ENCODE measurements at regions not wholly inside any gene's neighbourhood (a gene's known extent, or its start where the extent isn't known, plus 50 kb on each side); places are given as distances from the start of the nearest gene placed in this dataset.
"Not testable (repeated sequence)": the region's sequence is repeated elsewhere in the genome, so short reads cannot be mapped to it uniquely, and the experiment has no call there.

GRCh38 chr3:165603196-165603595 lies 234.0 kb downstream of the BCHE start:
- DNase-seq: no peak
- TF ChIP-seq GATA1 (IDR thresholded peaks at IDR 0.05; ENCODE audit: low read depth, low read length): no peak
- no peak for TF ChIP-seq POLR2A (IDR thresholded peaks at IDR 0.05; ENCODE audit: low read length)

GRCh38 chr3:165572566-165572965 lies 264.7 kb downstream of the BCHE start:
- not testable (repeated sequence) for DNase-seq

- no peak for TF ChIP-seq POLR2A (IDR thresholded peaks at IDR 0.05; ENCODE audit: low read length)
- no peak for TF ChIP-seq GATA1 (IDR thresholded peaks at IDR 0.05; ENCODE audit: low read depth, low read length)
- DNase-seq: no peak
Observed at GRCh38 chr3:165568907-165569462, 268.2 kb downstream of the BCHE start.

- no peak for TF ChIP-seq POLR2A (IDR thresholded peaks at IDR 0.05; ENCODE audit: low read length)
- TF ChIP-seq GATA1 (IDR thresholded peaks at IDR 0.05; ENCODE audit: low read depth, low read length): no peak
- no peak for DNase-seq
Observed at GRCh38 chr3:165555785-165556184, 281.4 kb downstream of the BCHE start.

GRCh38 chr3:165553371-165553770 lies 283.9 kb downstream of the BCHE start:
- TF ChIP-seq POLR2A (IDR thresholded peaks at IDR 0.05; ENCODE audit: low read length) (no peak), GATA1 (IDR thresholded peaks at IDR 0.05; ENCODE audit: low read depth, low read length) (no peak)
- no peak for DNase-seq

GRCh38 chr3:165549665-165550064 lies 287.6 kb downstream of the BCHE start:
- DNase-seq: no peak
- TF ChIP-seq GATA1 (IDR thresholded peaks at IDR 0.05; ENCODE audit: low read depth, low read length) (no peak), POLR2A (IDR thresholded peaks at IDR 0.05; ENCODE audit: low read length) (no peak)

GRCh38 chr3:165549037-165549436 lies 288.2 kb downstream of the BCHE start:
- no peak for TF ChIP-seq POLR2A (IDR thresholded peaks at IDR 0.05; ENCODE audit: low read length)
- no peak for TF ChIP-seq GATA1 (IDR thresholded peaks at IDR 0.05; ENCODE audit: low read depth, low read length)

GRCh38 chr3:165545059-165545458 lies 292.2 kb downstream of the BCHE start:
- TF ChIP-seq POLR2A (IDR thresholded peaks at IDR 0.05; ENCODE audit: low read length): no peak
- TF ChIP-seq GATA1 (IDR thresholded peaks at IDR 0.05; ENCODE audit: low read depth, low read length): no peak
- no peak for DNase-seq

More at GRCh38 chr3:165549037-165549436, 288.2 kb downstream of the BCHE start:
- DNase-seq: no peak

GRCh38 chr3:165544432-165544831 lies 292.8 kb downstream of the BCHE start:
- TF ChIP-seq GATA1 (IDR thresholded peaks at IDR 0.05; ENCODE audit: low read depth, low read length) (no peak), POLR2A (IDR thresholded peaks at IDR 0.05; ENCODE audit: low read length) (no peak)

GRCh38 chr3:165538166-165538565 lies 299.1 kb downstream of the BCHE start:
- TF ChIP-seq POLR2A (IDR thresholded peaks at IDR 0.05; ENCODE audit: low read length) (no peak), GATA1 (IDR thresholded peaks at IDR 0.05; ENCODE audit: low read depth, low read length) (no peak)
- no peak for DNase-seq

More at GRCh38 chr3:165544432-165544831, 292.8 kb downstream of the BCHE start:
- no peak for DNase-seq

GRCh38 chr3:165532851-165533250 lies 304.4 kb downstream of the BCHE start:
- DNase-seq: no peak
- TF ChIP-seq GATA1 (IDR thresholded peaks at IDR 0.05; ENCODE audit: low read depth, low read length): no peak
- TF ChIP-seq POLR2A (IDR thresholded peaks at IDR 0.05; ENCODE audit: low read length): no peak

GRCh38 chr3:165529451-165529850 lies 307.8 kb downstream of the BCHE start:
- no peak for TF ChIP-seq GATA1 (IDR thresholded peaks at IDR 0.05; ENCODE audit: low read depth, low read length)
- no peak for TF ChIP-seq POLR2A (IDR thresholded peaks at IDR 0.05; ENCODE audit: low read length)
- DNase-seq: no peak

GRCh38 chr3:165526367-165526766 lies 310.9 kb downstream of the BCHE start:
- no peak for TF ChIP-seq POLR2A (IDR thresholded peaks at IDR 0.05; ENCODE audit: low read length)
- TF ChIP-seq GATA1 (IDR thresholded peaks at IDR 0.05; ENCODE audit: low read depth, low read length): no peak
- no peak for DNase-seq

- TF ChIP-seq POLR2A (IDR thresholded peaks at IDR 0.05; ENCODE audit: low read length): no peak
- TF ChIP-seq GATA1 (IDR thresholded peaks at IDR 0.05; ENCODE audit: low read depth, low read length): no peak
- DNase-seq: no peak
Observed at GRCh38 chr3:165523801-165524200, 313.4 kb downstream of the BCHE start.

GRCh38 chr3:165522386-165522785 lies 314.8 kb downstream of the BCHE start:
- DNase-seq: no peak
- TF ChIP-seq POLR2A (IDR thresholded peaks at IDR 0.05; ENCODE audit: low read length) (no peak), GATA1 (IDR thresholded peaks at IDR 0.05; ENCODE audit: low read depth, low read length) (no peak)

Measured in erythroblast (primary cell).